CD4-positive, alpha-beta T cell (primary cell): ENCODE measurements at regions not wholly inside any gene's neighbourhood (a gene's known extent, or its start where the extent isn't known, plus 50 kb on each side); places are given as distances from the start of the nearest gene placed in this dataset.

Source experiments
- ATAC-seq: fragments of 200-7000 bp; cut with Tn5 transposase; one replicate; pipeline ENCODE4 v1.10.0; 2022; ENCODE audit warnings: mild to moderate bottlenecking; ENCODE audit not compliant: poor library complexity
- CTCF ChIA-PET: fragments of 350-600 bp; sonication (Branson Sonifier 250); formaldehyde crosslinking; loops from one replicate; lab custom pipeline; 2021; ENCODE audit warnings: antibody characterized with exemption, inconsistent platforms; lab: Charles Lee
- POLR2A ChIA-PET: fragments of 350-600 bp; sonication (Branson Sonifier 250); formaldehyde crosslinking; loops from one replicate; lab custom pipeline; 2021; ENCODE audit warnings: antibody characterized with exemption, inconsistent platforms; lab: Charles Lee
- DNase-seq, 14 experiments: peaks; one replicate each; pipeline ENCODE4 v3.0.0-alpha.2; 2013 to 2020; ENCODE audit warnings: mixed read lengths in 2 of 14
- H3K27ac ChIP-seq, 2 donors: one replicate each; pipeline versions ENCODE4 v1.5.1 to v1.7.0; 2013; ENCODE audit warnings: low read length in 2 of 2, low read depth in 1 of 2, mild to moderate bottlenecking in 1 of 2
- H3K27me3 ChIP-seq, 2 experiments: 1 replicate in 1 of 2; 2 replicates in 1 of 2; pipeline versions ENCODE4 v1.6.1 to v1.7.0; 2013; ENCODE audit warnings: low read length in 2 of 2, control low read depth in 1 of 2, mild to moderate bottlenecking in 1 of 2, moderate library complexity in 1 of 2; ENCODE audit not compliant: insufficient read depth in 2 of 2, control insufficient read depth in 1 of 2
- H3K36me3 ChIP-seq: one replicate; pipeline ENCODE4 v1.6.1; 2013; ENCODE audit warnings: low read length, control low read depth; ENCODE audit not compliant: insufficient read depth
- H3K4me1 ChIP-seq: one replicate; pipeline ENCODE4 v1.6.1; 2013; ENCODE audit warnings: low read length, control low read depth; ENCODE audit not compliant: insufficient read depth
- H3K4me3 ChIP-seq: one replicate; pipeline ENCODE4 v1.5.1; 2013; ENCODE audit warnings: mild to moderate bottlenecking, low read length, moderate library complexity
- H3K9me3 ChIP-seq, 2 experiments: 1 replicate in 1 of 2; 2 replicates in 1 of 2; pipeline versions ENCODE4 v1.6.1 to v1.7.0; 2013; ENCODE audit warnings: low read length in 2 of 2, mild to moderate bottlenecking in 2 of 2, control low read depth in 1 of 2, moderate library complexity in 1 of 2; ENCODE audit not compliant: control insufficient read depth in 1 of 2, insufficient read depth in 1 of 2
- H3K27ac Mint-ChIP-seq: one replicate; pipeline ENCODE4 v1.8.0; 2020; ENCODE audit warnings: mixed read lengths
- H3K27me3 Mint-ChIP-seq: one replicate; pipeline ENCODE4 v1.8.0; 2021; ENCODE audit warnings: mixed read lengths
- H3K36me3 Mint-ChIP-seq: one replicate; pipeline ENCODE4 v1.8.0; 2021; ENCODE audit warnings: low read depth, mixed read lengths
- H3K4me1 Mint-ChIP-seq: one replicate; pipeline ENCODE4 v1.8.0; 2021; ENCODE audit warnings: low read depth, mixed read lengths
- H3K4me3 Mint-ChIP-seq: one replicate; pipeline ENCODE4 v1.8.0; 2020; ENCODE audit warnings: mild to moderate bottlenecking, mixed read lengths
- H3K9me3 Mint-ChIP-seq: one replicate; pipeline ENCODE4 v1.8.0; 2020; ENCODE audit warnings: mixed read lengths
- intact Hi-C, 2 experiments: fragments of 100-400 bp; cut with DNase I in 1 of 2; cut with micrococcal nuclease in 1 of 2; formaldehyde crosslinking; loops; one replicate each; pipeline versions ENCODE4 v1.15.1 to v1.9.0; 2023 to 2025; cut with DNase I, micrococcal nuclease
- TF ChIP-seq, protein P1 (sequence below): fragments of 200-600 bp; IDR thresholded peaks from one replicate; pipeline ENCODE4 v1.8.0; 2022; ENCODE audit warnings: antibody characterized with exemption, mild to moderate bottlenecking

DNA sequence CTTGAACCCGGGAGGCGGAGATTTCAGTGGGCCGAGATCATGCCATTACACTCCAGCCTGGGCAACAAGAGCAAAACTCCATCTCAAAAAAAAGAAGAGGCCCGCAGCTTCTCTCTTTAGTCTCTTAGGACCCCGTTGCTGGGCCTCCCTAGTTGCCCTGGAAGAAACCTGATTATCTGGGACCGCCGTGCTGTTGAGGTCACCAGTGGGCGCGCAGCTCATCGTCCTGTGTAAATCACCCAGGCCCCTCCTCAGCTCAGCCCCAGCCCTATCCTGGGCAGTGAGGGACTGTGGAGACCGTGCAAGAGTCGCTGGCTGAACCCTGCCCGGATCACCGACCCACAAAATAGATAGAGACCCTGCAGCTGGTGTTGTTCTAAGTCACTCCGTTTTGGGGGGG, 85.0 kb downstream of the UNCX start:
- DNase-seq = no peak
- H3K27me3 Mint-ChIP-seq = peaks cover 5% of the 10 kb centered on the region
- intact Hi-C loops = no loop called here

DNA sequence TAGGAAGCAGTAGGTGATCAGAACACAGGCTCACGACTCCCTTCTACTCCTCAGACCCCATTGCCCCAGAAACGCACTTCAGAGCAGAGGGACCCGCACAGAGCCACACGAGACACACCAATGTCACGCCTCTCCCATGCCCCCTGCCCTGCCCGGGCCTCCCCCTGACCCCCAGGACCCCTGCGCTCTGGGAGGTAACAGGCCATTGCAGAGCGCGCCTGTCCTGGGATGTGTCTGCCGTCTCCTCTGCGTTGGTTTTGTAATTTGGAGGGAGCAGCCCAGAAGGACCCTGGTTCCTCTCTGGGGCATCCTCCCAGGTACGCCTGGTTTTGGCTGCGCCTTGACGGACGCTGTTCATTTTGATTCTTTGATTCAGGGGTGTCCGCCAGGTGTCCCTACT, 85.4 kb downstream of the UNCX start:
- Mint-ChIP-seq H3K36me3 (no peaks in the 10 kb centered on the region), H3K4me1 (no peaks in the 10 kb centered on the region), H3K27me3 (peaks cover 5% of the 10 kb centered on the region), H3K27ac (no peak overlapping the region), H3K9me3 (no peaks in the 10 kb centered on the region), H3K4me3 (no peak overlapping the region)
- TF ChIP-seq, protein P1, sequence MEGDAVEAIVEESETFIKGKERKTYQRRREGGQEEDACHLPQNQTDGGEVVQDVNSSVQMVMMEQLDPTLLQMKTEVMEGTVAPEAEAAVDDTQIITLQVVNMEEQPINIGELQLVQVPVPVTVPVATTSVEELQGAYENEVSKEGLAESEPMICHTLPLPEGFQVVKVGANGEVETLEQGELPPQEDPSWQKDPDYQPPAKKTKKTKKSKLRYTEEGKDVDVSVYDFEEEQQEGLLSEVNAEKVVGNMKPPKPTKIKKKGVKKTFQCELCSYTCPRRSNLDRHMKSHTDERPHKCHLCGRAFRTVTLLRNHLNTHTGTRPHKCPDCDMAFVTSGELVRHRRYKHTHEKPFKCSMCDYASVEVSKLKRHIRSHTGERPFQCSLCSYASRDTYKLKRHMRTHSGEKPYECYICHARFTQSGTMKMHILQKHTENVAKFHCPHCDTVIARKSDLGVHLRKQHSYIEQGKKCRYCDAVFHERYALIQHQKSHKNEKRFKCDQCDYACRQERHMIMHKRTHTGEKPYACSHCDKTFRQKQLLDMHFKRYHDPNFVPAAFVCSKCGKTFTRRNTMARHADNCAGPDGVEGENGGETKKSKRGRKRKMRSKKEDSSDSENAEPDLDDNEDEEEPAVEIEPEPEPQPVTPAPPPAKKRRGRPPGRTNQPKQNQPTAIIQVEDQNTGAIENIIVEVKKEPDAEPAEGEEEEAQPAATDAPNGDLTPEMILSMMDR = no peak
- H3K9me3 ChIP-seq = peaks cover 0 to 9% of the 10 kb centered on the region in 2 experiments
- H3K4me3 ChIP-seq = no peak overlapping the region
- H3K4me1 ChIP-seq = no peaks in the 10 kb centered on the region
- H3K27ac ChIP-seq = no peak overlapping the region
- CTCF ChIA-PET = no interaction called here
- intact Hi-C loops = no loop called here
- POLR2A ChIA-PET = no interaction called here
- DNase-seq = no peak
- H3K36me3 ChIP-seq = no peaks in the 10 kb centered on the region
- ATAC-seq = no peak
- peaks cover 0 to 5% of the 10 kb centered on the region in 2 experiments for H3K27me3 ChIP-seq

More for the DNA sequence above, 85.0 kb downstream of the UNCX start:
- no peaks in the 10 kb centered on the region for H3K36me3 ChIP-seq
- Mint-ChIP-seq H3K4me3 (no peak overlapping the region), H3K36me3 (no peaks in the 10 kb centered on the region), H3K9me3 (no peaks in the 10 kb centered on the region), H3K4me1 (no peaks in the 10 kb centered on the region), H3K27ac (no peak overlapping the region)
- TF ChIP-seq, protein P1 = no peak
- peaks cover 0 to 1% of the 10 kb centered on the region in 2 experiments for H3K27me3 ChIP-seq
- ChIA-PET CTCF (no interaction called here), POLR2A (no interaction called here)
- no peaks in the 10 kb centered on the region for H3K4me1 ChIP-seq
- H3K4me3 ChIP-seq = no peak overlapping the region
- no peak for ATAC-seq
- peaks cover 0 to 11% of the 10 kb centered on the region in 2 experiments for H3K9me3 ChIP-seq
- H3K27ac ChIP-seq = no peak overlapping the region

DNA sequence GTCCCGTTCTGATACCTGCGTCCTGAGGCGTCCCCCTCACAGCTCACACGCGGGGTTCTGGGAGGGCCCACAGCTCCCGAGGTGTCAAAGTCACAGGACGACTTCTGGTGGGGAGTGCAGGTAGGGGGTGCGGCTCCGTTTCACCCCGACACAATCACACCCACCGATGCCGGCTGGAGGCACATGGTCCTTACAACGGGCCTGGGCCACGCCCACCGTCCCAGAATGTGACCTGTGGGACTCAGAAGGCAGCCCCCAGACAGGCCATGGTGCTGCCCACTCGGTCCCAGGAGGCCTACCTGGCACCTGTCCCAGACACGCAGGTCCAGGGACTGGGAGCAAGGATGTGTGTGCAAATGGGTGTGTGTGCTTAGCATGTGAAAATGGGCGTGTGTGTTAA, 86.0 kb downstream of the UNCX start:
- H3K27ac ChIP-seq = no peak overlapping the region
- DNase-seq = no peak
- no peaks in the 10 kb centered on the region for H3K4me1 Mint-ChIP-seq

More for the DNA sequence above, 86.0 kb downstream of the UNCX start:
- ChIA-PET POLR2A (no interaction called here), CTCF (no interaction called here)
- Mint-ChIP-seq H3K36me3 (no peaks in the 10 kb centered on the region), H3K27me3 (peaks cover 5% of the 10 kb centered on the region), H3K9me3 (no peaks in the 10 kb centered on the region), H3K27ac (no peak overlapping the region), H3K4me3 (no peak overlapping the region)
- Histone ChIP-seq H3K36me3 (no peaks in the 10 kb centered on the region), H3K4me3 (no peak overlapping the region), H3K4me1 (no peaks in the 10 kb centered on the region), H3K9me3 (peaks cover 0 to 15% of the 10 kb centered on the region in 2 experiments), H3K27me3 (peaks cover 0 to 11% of the 10 kb centered on the region in 2 experiments)
- ATAC-seq = no peak
- intact Hi-C loops = no loop called here
- TF ChIP-seq, protein P1 = no peak
